Tibial nerve (tissue), 4 donors: ENCODE measurements at regions not wholly inside any gene's neighbourhood (a gene's known extent, or its start where the extent isn't known, plus 50 kb on each side); places are given as distances from the start of the nearest gene placed in this dataset.
"Not testable (repeated sequence)": the region's sequence is repeated elsewhere in the genome, so short reads cannot be mapped to it uniquely, and the experiment has no call there.

Experiments
- DNase-seq, 2 donors: peaks; one replicate each; pipeline ENCODE4 v3.0.0-alpha.2; 2019; ENCODE audit warnings: low spot score in 2 of 2
- H3K27ac ChIP-seq, 4 donors: fragments of 200-600 bp; sonication (generic) in 3 of 4; one replicate each; pipeline ENCODE4 v1.5.1; 2017 to 2019; ENCODE audit warnings: mild to moderate bottlenecking in 1 of 4
- H3K27me3 ChIP-seq, 2 donors: fragments of 200-600 bp; sonication (generic) in 1 of 2; one replicate each; pipeline versions ENCODE4 v1.5.1 to v1.6.0; 2017 to 2019
- H3K36me3 ChIP-seq, 3 donors: fragments of 200-600 bp; sonication (generic); one replicate each; pipeline ENCODE4 v1.5.1; 2018 to 2019
- H3K4me1 ChIP-seq, 4 donors: fragments of 200-600 bp; sonication (generic) in 3 of 4; one replicate each; pipeline ENCODE4 v1.5.1; 2017 to 2019
- H3K4me3 ChIP-seq, 4 donors: fragments of 200-600 bp; sonication (generic) in 3 of 4; one replicate each; pipeline ENCODE4 v1.5.1; 2017 to 2019; ENCODE audit warnings: mild to moderate bottlenecking in 1 of 4, moderate library complexity in 1 of 4
- H3K9me3 ChIP-seq, 4 donors: fragments of 200-600 bp; sonication (generic) in 3 of 4; one replicate each; pipeline ENCODE4 v1.5.1; 2017 to 2019
- EP300 ChIP-seq, 2 donors: sonication (generic); formaldehyde crosslinking; IDR thresholded peaks; one replicate each; pipeline ENCODE4 v1.6.1; 2017; ENCODE audit warnings: antibody characterized with exemption in 2 of 2, mild to moderate bottlenecking in 1 of 2
- POLR2A ChIP-seq, 2 donors: fragments of 450-650 bp; IDR thresholded peaks; one replicate each; pipeline ENCODE4 v1.6.1; 2017; ENCODE audit warnings: antibody characterized with exemption in 2 of 2, mild to moderate bottlenecking in 2 of 2, moderate library complexity in 2 of 2
- WGBS, 2 donors: methylation state at CpG; one replicate each; pipeline ENCODE4 v1.1.5; 2018; 5-methylcytosine and 5-hydroxymethylcytosine counted together
- TF ChIP-seq, protein P1 (sequence below), 5 experiments: fragments of 200-600 bp in 3 of 5; fragments of 450-650 bp in 2 of 5; sonication (generic) in 3 of 5; IDR thresholded peaks; one replicate each; pipeline ENCODE4 v1.5.1; 2016 to 2019; ENCODE audit warnings: antibody characterized with exemption in 5 of 5, mild to moderate bottlenecking in 3 of 5, moderate library complexity in 2 of 5

DNA sequence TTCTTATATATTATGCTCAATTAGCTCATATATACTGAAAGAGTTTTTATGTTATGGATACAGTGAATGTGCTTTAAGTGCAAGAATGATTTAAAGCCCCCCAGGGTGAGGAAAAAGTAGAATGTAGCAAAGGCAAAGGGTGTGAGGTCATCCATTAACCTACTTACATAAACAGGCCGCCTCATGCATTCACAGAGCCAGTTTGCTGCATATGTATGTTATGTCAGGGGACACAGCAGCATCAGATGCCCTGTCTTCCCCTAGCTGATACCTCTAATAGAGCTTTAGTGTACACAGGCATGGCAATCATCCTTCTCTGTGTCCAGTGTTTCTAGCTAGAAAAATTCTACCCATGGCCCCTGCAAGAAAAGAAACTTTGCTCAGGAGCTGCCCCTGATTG is 187.8 kb upstream of the FSHR start:
- no peaks in the 10 kb centered on the region for H3K27me3 ChIP-seq
- TF ChIP-seq POLR2A (IDR thresholded peaks at IDR 0.05) = no peak
- TF ChIP-seq, protein P1, sequence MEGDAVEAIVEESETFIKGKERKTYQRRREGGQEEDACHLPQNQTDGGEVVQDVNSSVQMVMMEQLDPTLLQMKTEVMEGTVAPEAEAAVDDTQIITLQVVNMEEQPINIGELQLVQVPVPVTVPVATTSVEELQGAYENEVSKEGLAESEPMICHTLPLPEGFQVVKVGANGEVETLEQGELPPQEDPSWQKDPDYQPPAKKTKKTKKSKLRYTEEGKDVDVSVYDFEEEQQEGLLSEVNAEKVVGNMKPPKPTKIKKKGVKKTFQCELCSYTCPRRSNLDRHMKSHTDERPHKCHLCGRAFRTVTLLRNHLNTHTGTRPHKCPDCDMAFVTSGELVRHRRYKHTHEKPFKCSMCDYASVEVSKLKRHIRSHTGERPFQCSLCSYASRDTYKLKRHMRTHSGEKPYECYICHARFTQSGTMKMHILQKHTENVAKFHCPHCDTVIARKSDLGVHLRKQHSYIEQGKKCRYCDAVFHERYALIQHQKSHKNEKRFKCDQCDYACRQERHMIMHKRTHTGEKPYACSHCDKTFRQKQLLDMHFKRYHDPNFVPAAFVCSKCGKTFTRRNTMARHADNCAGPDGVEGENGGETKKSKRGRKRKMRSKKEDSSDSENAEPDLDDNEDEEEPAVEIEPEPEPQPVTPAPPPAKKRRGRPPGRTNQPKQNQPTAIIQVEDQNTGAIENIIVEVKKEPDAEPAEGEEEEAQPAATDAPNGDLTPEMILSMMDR (IDR thresholded peaks at IDR 0.05) = no peak
- TF ChIP-seq EP300 (IDR thresholded peaks at IDR 0.05) = no peak
- H3K36me3 ChIP-seq = no peaks in the 10 kb centered on the region
- H3K4me1 ChIP-seq = no peaks in the 10 kb centered on the region
- no peaks in the 10 kb centered on the region for H3K9me3 ChIP-seq
- no peak overlapping the region for H3K4me3 ChIP-seq
- DNase-seq = no peak
- H3K27ac ChIP-seq = no peak overlapping the region
- 69 to 75% methylated on average over 1 of the region's 1 CpG for WGBS, 2 donors

DNA sequence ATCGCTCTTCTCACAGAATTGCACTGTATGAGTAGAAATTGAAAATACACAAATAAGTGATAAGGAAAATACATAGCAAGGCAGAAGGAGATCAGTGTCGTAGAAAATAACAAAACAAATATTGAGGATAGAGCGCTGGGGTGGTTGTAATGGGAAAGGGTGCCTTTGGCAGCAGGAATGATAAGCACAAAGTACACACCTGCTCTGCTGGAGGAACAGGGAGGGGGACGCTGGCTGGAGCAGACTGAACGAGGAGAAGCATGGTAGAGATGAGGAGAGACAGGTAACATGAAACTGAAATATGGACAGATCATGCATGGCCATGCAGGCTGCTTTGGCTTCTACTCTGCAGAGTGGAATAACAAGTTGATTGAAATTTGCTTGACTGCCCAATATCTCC is 181.2 kb upstream of the FSHR start:
- no peak overlapping the region for H3K4me3 ChIP-seq
- H3K27me3 ChIP-seq = no peaks in the 10 kb centered on the region
- H3K4me1 ChIP-seq = no peaks in the 10 kb centered on the region
- DNase-seq = no peak
- 80 to 84% methylated on average over 5 of the region's 5 CpGs for WGBS, 2 donors
- H3K27ac ChIP-seq = no peak overlapping the region
- TF ChIP-seq, protein P1 (IDR thresholded peaks at IDR 0.05) = no peak
- no peak for TF ChIP-seq EP300 (IDR thresholded peaks at IDR 0.05)
- TF ChIP-seq POLR2A (IDR thresholded peaks at IDR 0.05) = no peak
- H3K9me3 ChIP-seq = no peaks in the 10 kb centered on the region
- no peaks in the 10 kb centered on the region for H3K36me3 ChIP-seq

DNA sequence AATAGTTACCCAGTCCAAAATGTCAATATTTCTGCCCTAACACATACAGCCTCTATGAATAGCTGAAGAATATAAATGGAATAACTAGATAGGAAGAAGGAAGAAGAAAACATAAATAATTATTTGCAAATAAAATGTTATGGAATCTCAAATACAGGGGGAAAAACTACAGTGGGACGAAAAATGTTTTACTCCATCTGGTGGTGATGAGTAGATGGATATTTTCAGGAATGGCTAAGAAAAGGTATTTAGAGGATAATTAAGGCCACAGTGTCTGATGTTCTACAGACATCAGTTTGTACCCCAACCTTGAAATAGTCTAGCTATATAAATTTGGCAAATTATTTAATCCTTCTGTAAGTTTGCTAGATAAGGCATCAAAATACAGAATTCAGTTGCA is 178.1 kb upstream of the FSHR start:
- no peaks in the 10 kb centered on the region for H3K4me1 ChIP-seq
- H3K27me3 ChIP-seq = no peaks in the 10 kb centered on the region
- H3K9me3 ChIP-seq = no peaks in the 10 kb centered on the region
- H3K36me3 ChIP-seq = no peaks in the 10 kb centered on the region
- H3K4me3 ChIP-seq = no peak overlapping the region
- DNase-seq = no peak
- TF ChIP-seq POLR2A (IDR thresholded peaks at IDR 0.05) = no peak
- TF ChIP-seq EP300 (IDR thresholded peaks at IDR 0.05) = no peak
- H3K27ac ChIP-seq = no peak overlapping the region
- WGBS, 2 donors = 70 to 90% methylated on average over 1 of the region's 1 CpG

DNA sequence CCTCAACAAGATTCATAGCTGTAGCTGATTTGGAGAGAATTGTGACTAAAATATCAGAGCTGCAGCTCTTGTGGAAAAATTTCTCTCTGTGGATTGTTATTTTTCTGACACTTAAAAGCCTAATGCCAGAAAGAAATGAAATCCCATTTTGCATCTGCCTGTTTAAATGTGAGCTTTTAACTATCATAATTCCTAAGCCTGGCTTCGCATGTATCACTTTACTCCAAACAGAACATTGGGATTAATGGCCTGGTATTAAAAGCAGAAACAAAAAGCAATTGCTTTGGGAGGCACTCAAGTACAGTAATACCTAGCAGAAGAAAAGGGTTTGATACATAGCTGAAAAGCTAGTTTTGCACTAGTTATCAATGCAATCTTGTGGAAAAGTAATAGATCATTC is 164.2 kb upstream of the FSHR start:
- no peaks in the 10 kb centered on the region for H3K27me3 ChIP-seq
- no peaks in the 10 kb centered on the region for H3K36me3 ChIP-seq
- H3K27ac ChIP-seq = no peak overlapping the region
- no peak for TF ChIP-seq EP300 (IDR thresholded peaks at IDR 0.05)
- no peak for TF ChIP-seq POLR2A (IDR thresholded peaks at IDR 0.05)
- TF ChIP-seq, protein P1 (IDR thresholded peaks at IDR 0.05) = no peak
- H3K4me3 ChIP-seq = no peak overlapping the region
- peaks cover 0 to 20% (median 4%) of the 10 kb centered on the region in 4 donors for H3K9me3 ChIP-seq
- DNase-seq = no peak
- 64 to 81% methylated on average over 1 of the region's 1 CpG for WGBS, 2 donors
- H3K4me1 ChIP-seq = no peaks in the 10 kb centered on the region

DNA sequence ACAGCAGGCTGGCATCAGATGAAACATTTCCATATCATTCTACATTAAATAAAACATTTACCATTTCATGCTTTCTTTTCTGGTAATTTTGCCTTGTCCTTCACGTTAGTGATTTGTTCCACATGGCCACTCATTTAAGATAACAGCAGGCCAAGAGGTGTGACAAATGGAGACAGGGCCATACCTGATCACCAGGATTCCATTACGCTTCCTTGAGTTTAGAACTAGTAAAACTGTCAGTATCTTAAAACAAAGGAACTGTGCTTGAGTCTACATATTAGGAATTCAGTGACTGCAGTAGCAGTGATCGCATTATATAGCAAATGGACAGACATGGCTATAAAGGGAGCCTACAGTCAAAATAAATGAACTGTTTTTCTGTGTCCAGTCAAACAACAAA is 155.1 kb upstream of the FSHR start:
- H3K9me3 ChIP-seq = peaks cover 0 to under 1% (median 0%) of the 10 kb centered on the region in 4 donors
- no peaks in the 10 kb centered on the region for H3K27me3 ChIP-seq
- H3K27ac ChIP-seq = no peak overlapping the region
- no peaks in the 10 kb centered on the region for H3K36me3 ChIP-seq
- WGBS, 2 donors = 74% methylated on average over 3 of the region's 3 CpGs
- H3K4me1 ChIP-seq = no peaks in the 10 kb centered on the region
- TF ChIP-seq POLR2A (IDR thresholded peaks at IDR 0.05) = no peak
- TF ChIP-seq, protein P1 (IDR thresholded peaks at IDR 0.05) = no peak
- H3K4me3 ChIP-seq = no peak overlapping the region
- DNase-seq = no peak

DNA sequence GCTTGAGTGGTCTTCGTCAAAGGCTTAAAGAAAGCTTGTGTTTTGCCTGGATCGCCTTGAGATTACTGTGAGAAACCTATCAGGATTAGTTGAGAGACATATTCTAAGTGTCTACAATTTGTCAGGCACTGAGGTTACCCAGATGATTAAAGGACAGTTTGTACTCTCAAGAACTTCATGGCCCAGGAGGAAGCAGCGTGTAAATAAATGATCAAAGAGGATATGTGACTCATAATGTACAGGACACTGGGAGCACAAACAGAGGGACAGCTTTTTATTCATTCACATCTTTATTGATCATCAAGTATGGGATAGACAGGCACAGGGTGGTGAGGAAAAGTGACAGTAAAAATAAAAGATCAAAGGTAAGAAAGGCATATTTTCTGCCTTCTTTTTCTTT is 152.6 kb upstream of the FSHR start:
- no peaks in the 10 kb centered on the region for H3K36me3 ChIP-seq
- no peaks in the 10 kb centered on the region for H3K4me1 ChIP-seq
- no peaks in the 10 kb centered on the region for H3K27me3 ChIP-seq
- no peak for DNase-seq
- H3K9me3 ChIP-seq = peaks cover 0 to 8% (median 0%) of the 10 kb centered on the region in 4 donors
- no peak overlapping the region for H3K4me3 ChIP-seq
- no peak overlapping the region for H3K27ac ChIP-seq
- no peak for TF ChIP-seq POLR2A (IDR thresholded peaks at IDR 0.05)
- TF ChIP-seq, protein P1 (IDR thresholded peaks at IDR 0.05) = no peak
- TF ChIP-seq EP300 (IDR thresholded peaks at IDR 0.05) = no peak
- WGBS, 2 donors = 42 to 63% methylated on average over 3 of the region's 3 CpGs

DNA sequence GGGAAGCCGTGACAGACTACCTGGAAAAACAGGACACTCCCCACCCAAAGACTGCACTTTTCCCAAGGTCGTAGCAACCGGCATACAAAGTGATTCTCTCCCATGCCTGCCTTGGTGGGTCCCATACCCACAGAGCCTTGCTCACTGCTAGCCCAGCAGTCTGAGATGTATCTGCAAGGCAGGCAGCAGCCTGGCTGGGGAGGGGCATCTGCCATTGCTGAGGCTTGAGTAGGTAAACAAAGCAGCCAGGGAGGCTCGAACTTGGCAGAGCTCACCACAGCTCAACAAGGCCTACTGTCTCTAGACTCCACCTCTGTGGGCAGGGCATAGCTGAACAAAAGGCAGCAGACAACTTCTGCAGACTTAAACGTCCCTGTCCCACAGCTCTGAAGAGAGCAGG is 144.4 kb upstream of the FSHR start:
- 74% methylated on average over 5 of the region's 5 CpGs for WGBS, 2 donors
- not testable (repeated sequence) for H3K27me3 ChIP-seq, H3K4me1 ChIP-seq, H3K36me3 ChIP-seq, H3K27ac ChIP-seq, DNase-seq, H3K4me3 ChIP-seq, H3K9me3 ChIP-seq
